ENCODE measurements at regions not wholly inside any gene's neighbourhood (a gene's known extent, or its start where the extent isn't known, plus 50 kb on each side); places are given as distances from the start of the nearest gene placed in this dataset.

GRCh38 chr7:25891591-25891990, 260.4 kb upstream of the NFE2L3 start:
- POLR2A ChIA-PET (ENCODE audit: low non-redundant PET): no interaction called here
- DNase-seq (ENCODE audit: low spot score): no peak
- TF ChIP-seq, protein P1, sequence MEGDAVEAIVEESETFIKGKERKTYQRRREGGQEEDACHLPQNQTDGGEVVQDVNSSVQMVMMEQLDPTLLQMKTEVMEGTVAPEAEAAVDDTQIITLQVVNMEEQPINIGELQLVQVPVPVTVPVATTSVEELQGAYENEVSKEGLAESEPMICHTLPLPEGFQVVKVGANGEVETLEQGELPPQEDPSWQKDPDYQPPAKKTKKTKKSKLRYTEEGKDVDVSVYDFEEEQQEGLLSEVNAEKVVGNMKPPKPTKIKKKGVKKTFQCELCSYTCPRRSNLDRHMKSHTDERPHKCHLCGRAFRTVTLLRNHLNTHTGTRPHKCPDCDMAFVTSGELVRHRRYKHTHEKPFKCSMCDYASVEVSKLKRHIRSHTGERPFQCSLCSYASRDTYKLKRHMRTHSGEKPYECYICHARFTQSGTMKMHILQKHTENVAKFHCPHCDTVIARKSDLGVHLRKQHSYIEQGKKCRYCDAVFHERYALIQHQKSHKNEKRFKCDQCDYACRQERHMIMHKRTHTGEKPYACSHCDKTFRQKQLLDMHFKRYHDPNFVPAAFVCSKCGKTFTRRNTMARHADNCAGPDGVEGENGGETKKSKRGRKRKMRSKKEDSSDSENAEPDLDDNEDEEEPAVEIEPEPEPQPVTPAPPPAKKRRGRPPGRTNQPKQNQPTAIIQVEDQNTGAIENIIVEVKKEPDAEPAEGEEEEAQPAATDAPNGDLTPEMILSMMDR (conservative IDR thresholded peaks at IDR 0.05; ENCODE audit: low read depth): no peak

DNA sequence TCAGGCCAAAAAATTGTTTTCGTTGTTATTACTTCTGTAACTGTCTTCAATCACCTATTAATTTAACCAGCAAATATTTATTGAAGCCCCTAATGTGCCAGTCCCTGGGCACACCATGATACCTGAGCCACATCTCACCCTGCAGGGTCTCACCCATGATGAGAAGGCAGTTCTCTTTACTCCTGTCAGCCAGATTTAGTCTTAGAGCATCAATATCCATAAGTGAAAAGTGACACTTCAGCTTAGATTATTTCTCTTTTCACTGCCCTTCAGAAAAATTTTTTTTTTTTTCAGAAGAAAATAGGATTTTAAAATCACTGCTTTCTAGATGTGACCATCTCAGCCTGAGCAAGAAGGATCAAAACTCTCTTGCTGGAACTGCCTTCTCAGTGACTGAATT, 258.6 kb upstream of the NFE2L3 start:
- no peak overlapping the region for H3K27ac ChIP-seq
- POLR2A ChIA-PET (ENCODE audit: low non-redundant PET): no interaction called here
- CTCF ChIA-PET: interaction anchor here (0.6 to 3.6 kb wide), 7 partner anchors 16 to 476 kb away, joined by 3 to 24 read pairs (median 4); no protein-coding TSS in a partner anchor
- no peak for DNase-seq (ENCODE audit: low spot score)
- TF ChIP-seq, protein P1 (conservative IDR thresholded peaks at IDR 0.05; ENCODE audit: low read depth): no peak

More at GRCh38 chr7:25891591-25891990, 260.4 kb upstream of the NFE2L3 start:
- H3K27ac ChIP-seq: no peak overlapping the region
- CTCF ChIA-PET: interaction anchor here (0.8 kb wide), 1 partner anchor 1252 kb away, joined by 5 read pairs; no protein-coding TSS in a partner anchor

GRCh38 chr7:25894002-25894901, 257.7 kb upstream of the NFE2L3 start:
- POLR2A ChIA-PET (ENCODE audit: low non-redundant PET): interaction anchor here (0.5 to 0.6 kb wide), 2 partner anchors 186 to 465 kb away, joined by 3 read pairs; no protein-coding TSS in a partner anchor
- no peak overlapping the region for H3K27ac ChIP-seq
- CTCF ChIA-PET: interaction anchor here (0.5 to 3.6 kb wide), 5 partner anchors 16 to 475 kb away, joined by 3 to 24 read pairs (median 4); no protein-coding TSS in a partner anchor
- TF ChIP-seq, protein P1 (conservative IDR thresholded peaks at IDR 0.05; ENCODE audit: low read depth): no peak
- peak; percentile 44 for DNase-seq (ENCODE audit: low spot score)

- ChIA-PET CTCF (interaction anchor here (0.6 to 3.6 kb wide), 5 partner anchors 15 to 470 kb away, joined by 3 to 24 read pairs (median 3); no protein-coding TSS in a partner anchor), POLR2A (ENCODE audit: low non-redundant PET) (no interaction called here)
- no peak for DNase-seq (ENCODE audit: low spot score)
- H3K27ac ChIP-seq: no peak overlapping the region
- TF ChIP-seq, protein P1 (conservative IDR thresholded peaks at IDR 0.05; ENCODE audit: low read depth): peak; percentile 50
Measured at GRCh38 chr7:25894902-25895791, 256.9 kb upstream of the NFE2L3 start.

DNA sequence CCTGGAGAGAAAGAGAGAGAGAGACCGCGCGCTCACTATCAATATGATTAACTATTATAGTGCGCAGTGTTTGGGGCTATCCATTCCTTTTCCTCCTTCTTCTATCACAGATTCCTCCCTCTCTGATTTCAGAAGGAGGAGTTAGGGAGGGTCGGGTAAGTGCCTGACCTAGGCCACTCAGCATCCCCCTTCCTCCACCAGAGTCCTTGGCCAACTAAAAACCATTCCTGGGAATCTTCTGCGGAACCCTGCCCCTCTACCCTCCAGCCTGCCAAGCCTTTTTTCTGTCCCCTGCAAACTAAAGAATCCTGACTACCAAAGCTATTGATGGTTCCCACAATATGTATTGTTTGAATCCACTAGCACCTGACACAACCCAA, 256.2 kb upstream of the NFE2L3 start:
- TF ChIP-seq, protein P1 (conservative IDR thresholded peaks at IDR 0.05; ENCODE audit: low read depth): no peak
- no peak overlapping the region for H3K27ac ChIP-seq
- ChIA-PET CTCF (interaction anchor here (0.6 to 3.6 kb wide), 6 partner anchors 10 to 698 kb away, joined by 3 to 24 read pairs (median 3); no protein-coding TSS in a partner anchor), POLR2A (ENCODE audit: low non-redundant PET) (no interaction called here)
- DNase-seq (ENCODE audit: low spot score): no peak

Measured in RWPE1 (cell line).